Tibial nerve (tissue), 4 donors: ENCODE measurements at regions not wholly inside any gene's neighbourhood (a gene's known extent, or its start where the extent isn't known, plus 50 kb on each side); places are given as distances from the start of the nearest gene placed in this dataset.

Experiments
- DNase-seq, 2 donors: peaks; one replicate each; pipeline ENCODE4 v3.0.0-alpha.2; 2019; ENCODE audit warnings: low spot score in 2 of 2
- H3K27ac ChIP-seq, 4 donors: fragments of 200-600 bp; sonication (generic) in 3 of 4; one replicate each; pipeline ENCODE4 v1.5.1; 2017 to 2019; ENCODE audit warnings: mild to moderate bottlenecking in 1 of 4
- H3K27me3 ChIP-seq, 2 donors: fragments of 200-600 bp; sonication (generic) in 1 of 2; one replicate each; pipeline versions ENCODE4 v1.5.1 to v1.6.0; 2017 to 2019
- H3K36me3 ChIP-seq, 3 donors: fragments of 200-600 bp; sonication (generic); one replicate each; pipeline ENCODE4 v1.5.1; 2018 to 2019
- H3K4me1 ChIP-seq, 4 donors: fragments of 200-600 bp; sonication (generic) in 3 of 4; one replicate each; pipeline ENCODE4 v1.5.1; 2017 to 2019
- H3K4me3 ChIP-seq, 4 donors: fragments of 200-600 bp; sonication (generic) in 3 of 4; one replicate each; pipeline ENCODE4 v1.5.1; 2017 to 2019; ENCODE audit warnings: mild to moderate bottlenecking in 1 of 4, moderate library complexity in 1 of 4
- H3K9me3 ChIP-seq, 4 donors: fragments of 200-600 bp; sonication (generic) in 3 of 4; one replicate each; pipeline ENCODE4 v1.5.1; 2017 to 2019
- CTCF ChIP-seq, 5 experiments: fragments of 200-600 bp in 3 of 5; fragments of 450-650 bp in 2 of 5; sonication (generic) in 3 of 5; IDR thresholded peaks; one replicate each; pipeline ENCODE4 v1.5.1; 2016 to 2019; ENCODE audit warnings: antibody characterized with exemption in 5 of 5, mild to moderate bottlenecking in 3 of 5, moderate library complexity in 2 of 5
- EP300 ChIP-seq, 2 donors: sonication (generic); formaldehyde crosslinking; IDR thresholded peaks; one replicate each; pipeline ENCODE4 v1.6.1; 2017; ENCODE audit warnings: antibody characterized with exemption in 2 of 2, mild to moderate bottlenecking in 1 of 2
- POLR2A ChIP-seq, 2 donors: fragments of 450-650 bp; IDR thresholded peaks; one replicate each; pipeline ENCODE4 v1.6.1; 2017; ENCODE audit warnings: antibody characterized with exemption in 2 of 2, mild to moderate bottlenecking in 2 of 2, moderate library complexity in 2 of 2
- WGBS, 2 donors: methylation state at CpG; one replicate each; pipeline ENCODE4 v1.1.5; 2018; 5-methylcytosine and 5-hydroxymethylcytosine counted together

- Histone ChIP-seq H3K4me3 (no peak overlapping the region), H3K9me3 (no peaks in the 10 kb centered on the region), H3K4me1 (peaks cover 0 to 1% (median 0%) of the 10 kb centered on the region in 4 donors), H3K36me3 (no peaks in the 10 kb centered on the region), H3K27ac (no peak overlapping the region), H3K27me3 (no peaks in the 10 kb centered on the region)
- no peak for DNase-seq
- 88 to 90% methylated on average over 6 of the region's 6 CpGs for WGBS, 2 donors
- TF ChIP-seq EP300 (IDR thresholded peaks at IDR 0.05) (no peak), CTCF (IDR thresholded peaks at IDR 0.05) (no peak), POLR2A (IDR thresholded peaks at IDR 0.05) (no peak)
These were observed 271.6 kb upstream of the MAP3K1 start for GRCh38 chr5:56543441-56544388.

- H3K36me3 ChIP-seq = no peaks in the 10 kb centered on the region
- no peaks in the 10 kb centered on the region for H3K9me3 ChIP-seq
- H3K4me1 ChIP-seq = no peaks in the 10 kb centered on the region
- H3K4me3 ChIP-seq = no peak overlapping the region
- no peak overlapping the region for H3K27ac ChIP-seq
- no peak for DNase-seq
- 73 to 77% methylated on average over 4 of the region's 4 CpGs for WGBS, 2 donors
- TF ChIP-seq POLR2A (IDR thresholded peaks at IDR 0.05) = no peak
- TF ChIP-seq CTCF (IDR thresholded peaks at IDR 0.05) = no peak
- TF ChIP-seq EP300 (IDR thresholded peaks at IDR 0.05) = no peak
- no peaks in the 10 kb centered on the region for H3K27me3 ChIP-seq
These were observed 275.1 kb upstream of the MAP3K1 start for GRCh38 chr5:56540266-56540665.

- no peak for DNase-seq
- WGBS, 2 donors = 95 to 99% methylated on average over 6 of the region's 6 CpGs
- TF ChIP-seq POLR2A (IDR thresholded peaks at IDR 0.05) = no peak
- Histone ChIP-seq H3K4me3 (no peak overlapping the region), H3K4me1 (peaks cover 0 to 5% (median 0%) of the 10 kb centered on the region in 4 donors), H3K36me3 (no peaks in the 10 kb centered on the region), H3K27me3 (no peaks in the 10 kb centered on the region), H3K27ac (no peak overlapping the region), H3K9me3 (no peaks in the 10 kb centered on the region)
These were observed 276.8 kb upstream of the MAP3K1 start for GRCh38 chr5:56538580-56538979.

GRCh38 chr5:56535347-56535746 lies 280.0 kb upstream of the MAP3K1 start:
- no peak overlapping the region for H3K27ac ChIP-seq
- no peaks in the 10 kb centered on the region for H3K36me3 ChIP-seq
- H3K27me3 ChIP-seq = no peaks in the 10 kb centered on the region
- WGBS, 2 donors = 95 to 100% methylated on average over 1 of the region's 1 CpG
- no peak overlapping the region for H3K4me3 ChIP-seq
- DNase-seq = no peak
- TF ChIP-seq POLR2A (IDR thresholded peaks at IDR 0.05) (no peak), EP300 (IDR thresholded peaks at IDR 0.05) (no peak), CTCF (IDR thresholded peaks at IDR 0.05) (no peak)
- H3K9me3 ChIP-seq = no peaks in the 10 kb centered on the region
- H3K4me1 ChIP-seq = peaks cover 0 to 5% (median 0%) of the 10 kb centered on the region in 4 donors

GRCh38 chr5:56534102-56534829 lies 281.1 kb upstream of the MAP3K1 start:
- DNase-seq = no peak
- Histone ChIP-seq H3K4me1 (peaks cover 0 to 5% (median 0%) of the 10 kb centered on the region in 4 donors), H3K4me3 (no peak overlapping the region), H3K27me3 (no peaks in the 10 kb centered on the region), H3K36me3 (no peaks in the 10 kb centered on the region), H3K27ac (peak overlapping the region in 1 of 4 donors; percentile 55), H3K9me3 (no peaks in the 10 kb centered on the region)
- TF ChIP-seq CTCF (IDR thresholded peaks at IDR 0.05) = no peak
- TF ChIP-seq POLR2A (IDR thresholded peaks at IDR 0.05) = no peak
- peak; percentile 16 to 46 for TF ChIP-seq EP300 (IDR thresholded peaks at IDR 0.05)
- WGBS, 2 donors = 85 to 89% methylated on average over 6 of the region's 6 CpGs
